ENCODE measurements at regions not wholly inside any gene's neighbourhood (a gene's known extent, or its start where the extent isn't known, plus 50 kb on each side); places are given as distances from the start of the nearest gene placed in this dataset.

GRCh38 chr2:147550995-147551731 is 293.7 kb upstream of the ACVR2A start:
- in situ Hi-C loops (cut with HindIII; ENCODE audit: low pct_ligation_motif_present, low sequenced_read_pairs) = no loop called here
- no peaks in the 10 kb centered on the region for H3K27me3 ChIP-seq (replicated peaks)
- no peak overlapping the region for H3K27ac ChIP-seq
- no peak for TF ChIP-seq CTCF (IDR thresholded peaks at IDR 0.05; ENCODE audit: low read depth, low read length, missing control alignments)
- H3K4me3 ChIP-seq (ENCODE audit: low read depth, low read length) = no peak overlapping the region
- H3K36me3 ChIP-seq (replicated peaks) = no peaks in the 10 kb centered on the region
- DNase-seq = no peak

- TF ChIP-seq CTCF (IDR thresholded peaks at IDR 0.05; ENCODE audit: low read depth, low read length, missing control alignments) = no peak
- Histone ChIP-seq H3K4me3 (ENCODE audit: low read depth, low read length) (no peak overlapping the region), H3K27me3 (replicated peaks) (no peaks in the 10 kb centered on the region), H3K27ac (no peak overlapping the region), H3K36me3 (replicated peaks) (no peaks in the 10 kb centered on the region)
- DNase-seq = no peak
- in situ Hi-C loops (cut with HindIII; ENCODE audit: low pct_ligation_motif_present, low sequenced_read_pairs) = no loop called here
These were observed 295.8 kb upstream of the ACVR2A start for GRCh38 chr2:147549054-147549453.

- no peak for DNase-seq
- in situ Hi-C loops (cut with HindIII; ENCODE audit: low pct_ligation_motif_present, low sequenced_read_pairs) = no loop called here
These were observed 296.4 kb upstream of the ACVR2A start for GRCh38 chr2:147548451-147548850.

GRCh38 chr2:147547440-147547839 is 297.4 kb upstream of the ACVR2A start:
- Histone ChIP-seq H3K27ac (no peak overlapping the region), H3K27me3 (replicated peaks) (no peaks in the 10 kb centered on the region), H3K36me3 (replicated peaks) (no peaks in the 10 kb centered on the region), H3K4me3 (ENCODE audit: low read depth, low read length) (no peak overlapping the region)
- in situ Hi-C loops (cut with HindIII; ENCODE audit: low pct_ligation_motif_present, low sequenced_read_pairs) = no loop called here
- TF ChIP-seq CTCF (IDR thresholded peaks at IDR 0.05; ENCODE audit: low read depth, low read length, missing control alignments) = no peak
- no peak for DNase-seq

More at GRCh38 chr2:147548451-147548850, 296.4 kb upstream of the ACVR2A start:
- TF ChIP-seq CTCF (IDR thresholded peaks at IDR 0.05; ENCODE audit: low read depth, low read length, missing control alignments) = no peak
- H3K36me3 ChIP-seq (replicated peaks) = no peaks in the 10 kb centered on the region
- H3K4me3 ChIP-seq (ENCODE audit: low read depth, low read length) = no peak overlapping the region
- no peak overlapping the region for H3K27ac ChIP-seq
- H3K27me3 ChIP-seq (replicated peaks) = no peaks in the 10 kb centered on the region

GRCh38 chr2:147546109-147546508 is 298.7 kb upstream of the ACVR2A start:
- H3K27me3 ChIP-seq (replicated peaks) = no peaks in the 10 kb centered on the region
- no peak for TF ChIP-seq CTCF (IDR thresholded peaks at IDR 0.05; ENCODE audit: low read depth, low read length, missing control alignments)
- no peaks in the 10 kb centered on the region for H3K36me3 ChIP-seq (replicated peaks)
- in situ Hi-C loops (cut with HindIII; ENCODE audit: low pct_ligation_motif_present, low sequenced_read_pairs) = no loop called here
- H3K27ac ChIP-seq = no peak overlapping the region
- no peak overlapping the region for H3K4me3 ChIP-seq (ENCODE audit: low read depth, low read length)
- DNase-seq = no peak

- Histone ChIP-seq H3K27me3 (replicated peaks) (no peaks in the 10 kb centered on the region), H3K27ac (no peak overlapping the region), H3K4me3 (ENCODE audit: low read depth, low read length) (no peak overlapping the region), H3K36me3 (replicated peaks) (no peaks in the 10 kb centered on the region)
- DNase-seq = no peak
- TF ChIP-seq CTCF (IDR thresholded peaks at IDR 0.05; ENCODE audit: low read depth, low read length, missing control alignments) = no peak
- in situ Hi-C loops (cut with HindIII; ENCODE audit: low pct_ligation_motif_present, low sequenced_read_pairs) = no loop called here
These were observed 301.8 kb upstream of the ACVR2A start for GRCh38 chr2:147543056-147543455.
